ENCODE measurements at regions not wholly inside any gene's neighbourhood (a gene's known extent, or its start where the extent isn't known, plus 50 kb on each side); places are given as distances from the start of the nearest gene placed in this dataset.

DNA sequence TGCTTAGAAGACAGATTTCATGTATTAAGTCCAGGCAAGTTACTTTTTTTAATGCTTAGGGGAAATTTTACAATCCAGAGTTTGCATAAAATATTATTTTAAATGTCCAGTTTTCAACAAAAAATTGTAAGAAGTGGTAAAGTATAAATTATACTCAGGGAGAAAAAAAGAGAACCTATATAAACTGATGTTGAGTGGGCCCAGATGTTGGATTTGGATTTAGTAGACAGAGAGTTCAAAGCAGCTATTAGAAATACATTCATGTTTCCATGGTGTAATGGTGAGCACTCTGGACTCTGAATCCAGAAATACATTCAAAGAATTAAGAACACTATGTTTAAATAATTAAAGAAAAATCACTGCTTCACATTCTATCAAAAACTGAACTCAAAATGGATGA lies 349.9 kb upstream of the ZNF507 start:
- no peak overlapping the region for H3K4me3 ChIP-seq (ENCODE audit: low read depth, low read length)
- CTCF ChIA-PET, result no interaction called here
- no peak for DNase-seq (ENCODE audit: low read depth)
- POLR2A ChIA-PET, result no interaction called here
- H3K27me3 ChIP-seq (ENCODE audit: control insufficient read depth, insufficient read depth, low read length), result no peaks in the 10 kb centered on the region
- TF ChIP-seq, protein P1, sequence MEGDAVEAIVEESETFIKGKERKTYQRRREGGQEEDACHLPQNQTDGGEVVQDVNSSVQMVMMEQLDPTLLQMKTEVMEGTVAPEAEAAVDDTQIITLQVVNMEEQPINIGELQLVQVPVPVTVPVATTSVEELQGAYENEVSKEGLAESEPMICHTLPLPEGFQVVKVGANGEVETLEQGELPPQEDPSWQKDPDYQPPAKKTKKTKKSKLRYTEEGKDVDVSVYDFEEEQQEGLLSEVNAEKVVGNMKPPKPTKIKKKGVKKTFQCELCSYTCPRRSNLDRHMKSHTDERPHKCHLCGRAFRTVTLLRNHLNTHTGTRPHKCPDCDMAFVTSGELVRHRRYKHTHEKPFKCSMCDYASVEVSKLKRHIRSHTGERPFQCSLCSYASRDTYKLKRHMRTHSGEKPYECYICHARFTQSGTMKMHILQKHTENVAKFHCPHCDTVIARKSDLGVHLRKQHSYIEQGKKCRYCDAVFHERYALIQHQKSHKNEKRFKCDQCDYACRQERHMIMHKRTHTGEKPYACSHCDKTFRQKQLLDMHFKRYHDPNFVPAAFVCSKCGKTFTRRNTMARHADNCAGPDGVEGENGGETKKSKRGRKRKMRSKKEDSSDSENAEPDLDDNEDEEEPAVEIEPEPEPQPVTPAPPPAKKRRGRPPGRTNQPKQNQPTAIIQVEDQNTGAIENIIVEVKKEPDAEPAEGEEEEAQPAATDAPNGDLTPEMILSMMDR (IDR thresholded peaks at IDR 0.05; ENCODE audit: insufficient read depth, low read depth, low read length), result no peak
- no peaks in the 10 kb centered on the region for H3K36me3 ChIP-seq (ENCODE audit: control insufficient read depth, insufficient read depth, low read length)

DNA sequence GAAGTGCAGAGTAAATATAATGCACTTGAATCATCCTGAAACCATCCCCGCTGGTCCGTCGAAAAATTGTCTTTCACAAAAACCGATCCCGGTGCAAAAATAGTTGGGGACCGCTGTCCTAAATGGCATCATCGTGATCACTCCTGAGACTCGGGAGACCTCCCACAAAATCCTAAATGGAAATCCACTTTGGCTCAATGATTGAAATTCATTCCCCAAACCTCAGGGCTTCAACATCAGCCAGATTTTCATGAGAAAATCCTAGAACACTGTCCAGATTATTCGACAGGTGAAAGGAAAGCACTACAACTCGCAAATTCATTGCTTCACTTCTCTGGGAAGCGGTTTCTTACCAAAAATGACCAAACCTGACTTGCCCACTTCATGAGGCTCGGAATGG lies 335.3 kb upstream of the ZNF507 start:
- no peaks in the 10 kb centered on the region for H3K27me3 ChIP-seq (ENCODE audit: control insufficient read depth, insufficient read depth, low read length)
- H3K36me3 ChIP-seq (ENCODE audit: control insufficient read depth, insufficient read depth, low read length), result no peaks in the 10 kb centered on the region
- TF ChIP-seq, protein P1 (IDR thresholded peaks at IDR 0.05; ENCODE audit: insufficient read depth, low read depth, low read length), result no peak
- H3K4me3 ChIP-seq (ENCODE audit: low read depth, low read length), result no peak overlapping the region
- POLR2A ChIA-PET, result no interaction called here
- CTCF ChIA-PET, result no interaction called here
- DNase-seq (ENCODE audit: low read depth), result no peak

DNA sequence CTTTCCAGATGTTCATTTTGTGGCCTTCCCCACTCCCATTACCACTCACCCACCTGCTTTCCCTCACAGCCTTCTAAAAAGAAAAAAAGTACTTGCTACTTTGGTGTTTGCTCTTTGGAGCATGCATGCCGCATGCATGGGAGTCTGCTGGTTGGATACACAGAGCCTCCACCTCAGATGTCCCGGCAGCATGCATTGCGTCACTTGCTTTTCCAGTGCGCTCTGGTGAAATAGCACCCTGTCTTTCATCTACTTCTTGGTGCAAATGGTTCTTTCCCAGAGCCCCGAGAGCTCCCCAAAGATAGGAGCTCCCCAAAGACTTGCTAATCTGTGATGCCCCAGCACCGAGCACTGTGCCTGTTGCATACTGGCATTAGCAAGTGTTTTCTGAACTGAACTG lies 333.2 kb upstream of the ZNF507 start:
- no peak for DNase-seq (ENCODE audit: low read depth)
- ChIA-PET POLR2A (no interaction called here), CTCF (no interaction called here)
- TF ChIP-seq, protein P1 (IDR thresholded peaks at IDR 0.05; ENCODE audit: insufficient read depth, low read depth, low read length), result no peak
- Histone ChIP-seq H3K36me3 (ENCODE audit: control insufficient read depth, insufficient read depth, low read length) (no peaks in the 10 kb centered on the region), H3K27me3 (ENCODE audit: control insufficient read depth, insufficient read depth, low read length) (no peaks in the 10 kb centered on the region), H3K4me3 (ENCODE audit: low read depth, low read length) (no peak overlapping the region)

DNA sequence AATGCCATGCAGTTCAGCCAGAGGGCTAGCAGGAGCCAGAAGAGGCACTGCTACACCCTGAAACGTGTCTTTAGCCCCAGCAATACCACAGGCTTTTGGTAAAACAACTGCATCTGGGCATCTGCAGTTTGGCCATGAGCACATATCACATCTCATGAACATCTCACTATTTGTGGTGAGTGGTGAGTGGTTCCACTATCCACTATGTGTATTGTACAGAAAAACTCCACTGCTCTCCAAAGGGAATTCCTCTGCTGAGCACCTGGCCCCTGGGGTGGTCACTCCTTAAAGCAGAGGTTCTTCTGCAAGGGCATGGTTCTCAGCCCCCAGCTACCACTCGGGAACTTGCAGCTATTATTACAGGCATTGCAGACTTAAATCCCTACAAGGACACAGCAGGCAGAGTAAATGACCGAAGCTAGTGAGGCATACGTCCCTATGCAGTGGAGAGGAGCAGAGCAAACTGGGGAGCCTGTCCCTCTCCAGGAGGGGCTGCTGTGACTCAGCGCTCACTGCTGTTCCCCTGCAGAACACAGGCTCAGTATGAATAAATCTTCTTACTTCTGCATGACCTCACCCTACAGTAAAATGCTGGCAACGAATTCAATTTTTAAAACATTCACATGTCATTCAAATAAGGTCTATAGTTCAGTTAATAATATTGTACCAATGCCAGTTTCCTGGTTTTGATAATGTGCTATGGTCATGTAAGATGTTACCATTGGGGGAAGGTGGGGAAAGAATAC lies 332.4 kb upstream of the ZNF507 start:
- no peak for DNase-seq (ENCODE audit: low read depth)
- no peaks in the 10 kb centered on the region for H3K36me3 ChIP-seq (ENCODE audit: control insufficient read depth, insufficient read depth, low read length)
- H3K27me3 ChIP-seq (ENCODE audit: control insufficient read depth, insufficient read depth, low read length), result no peaks in the 10 kb centered on the region
- ChIA-PET POLR2A (no interaction called here), CTCF (no interaction called here)
- H3K4me3 ChIP-seq (ENCODE audit: low read depth, low read length), result no peak overlapping the region
- TF ChIP-seq, protein P1 (IDR thresholded peaks at IDR 0.05; ENCODE audit: insufficient read depth, low read depth, low read length), result no peak

DNA sequence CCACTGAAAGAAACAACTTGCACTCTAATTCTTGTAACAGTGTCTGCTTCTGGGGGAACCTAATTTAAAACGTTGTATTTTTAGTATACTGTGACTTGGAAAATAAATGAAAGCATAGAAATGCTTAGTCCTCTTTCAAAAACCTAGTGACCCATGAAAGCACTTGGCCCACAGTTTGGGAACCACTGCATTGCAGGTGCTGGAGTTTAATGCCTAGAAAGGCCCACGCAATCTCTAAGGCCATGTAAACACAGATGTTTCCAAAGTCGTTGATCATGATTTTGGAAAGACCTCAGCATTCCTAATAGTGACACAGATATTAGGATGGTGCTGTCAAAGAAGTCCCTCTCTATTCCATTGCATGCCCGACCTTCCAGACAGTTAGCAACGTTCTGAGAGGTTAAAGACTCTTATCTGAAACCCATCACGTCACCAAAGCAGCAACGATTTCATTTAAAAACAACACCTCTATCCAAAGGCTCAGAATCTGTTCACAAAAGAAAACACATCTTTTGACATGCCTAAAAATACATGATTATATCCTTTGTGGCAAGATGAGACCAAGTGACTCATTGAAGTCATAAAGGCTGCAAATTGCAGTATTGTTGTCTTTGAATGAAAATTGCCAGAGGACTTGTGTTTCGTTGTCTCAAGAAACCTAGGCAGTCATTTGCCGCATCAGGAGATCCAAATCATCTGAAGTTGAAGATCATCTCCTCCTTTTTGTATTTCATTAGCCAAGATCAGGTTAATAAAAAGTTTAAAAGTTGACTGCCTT lies 328.0 kb upstream of the ZNF507 start:
- ChIA-PET CTCF (no interaction called here), POLR2A (no interaction called here)
- Histone ChIP-seq H3K4me3 (ENCODE audit: low read depth, low read length) (no peak overlapping the region), H3K27me3 (ENCODE audit: control insufficient read depth, insufficient read depth, low read length) (no peaks in the 10 kb centered on the region), H3K36me3 (ENCODE audit: control insufficient read depth, insufficient read depth, low read length) (no peaks in the 10 kb centered on the region)
- TF ChIP-seq, protein P1 (IDR thresholded peaks at IDR 0.05; ENCODE audit: insufficient read depth, low read depth, low read length), result no peak
- no peak for DNase-seq (ENCODE audit: low read depth)

Measured in BJ (cell line).